HG03571 (cell line): ENCODE measurements at regions not wholly inside any gene's neighbourhood (a gene's known extent, or its start where the extent isn't known, plus 50 kb on each side); places are given as distances from the start of the nearest gene placed in this dataset.
"Not testable (repeated sequence)": the region's sequence is repeated elsewhere in the genome, so short reads cannot be mapped to it uniquely, and the experiment has no call there.

Source experiments
- ATAC-seq: cut with Tn5 transposase; IDR thresholded peaks from one replicate; pipeline ENCODE4 v1.9.1; 2021; ENCODE audit not compliant: unreplicated experiment

- ATAC-seq: not testable (repeated sequence)
These were observed 122.0 kb upstream of the ZCCHC13 start for GRCh38 chrX:74181976-74182375.

- ATAC-seq: no peak
These were observed 123.3 kb upstream of the ZCCHC13 start for GRCh38 chrX:74180716-74181115.

- no peak for ATAC-seq
These were observed 124.0 kb upstream of the ZCCHC13 start for GRCh38 chrX:74179990-74180389.

- no peak for ATAC-seq
These were observed 124.5 kb upstream of the ZCCHC13 start for GRCh38 chrX:74179499-74179898.

GRCh38 chrX:74179071-74179470 lies 124.9 kb upstream of the ZCCHC13 start:
- no peak for ATAC-seq

GRCh38 chrX:74178536-74178935 lies 125.4 kb upstream of the ZCCHC13 start:
- no peak for ATAC-seq

- ATAC-seq: no peak
These were observed 132.5 kb upstream of the ZCCHC13 start for GRCh38 chrX:74171465-74171864.

GRCh38 chrX:74162199-74162598 lies 141.8 kb upstream of the ZCCHC13 start:
- no peak for ATAC-seq

GRCh38 chrX:74160816-74161215 lies 143.2 kb upstream of the ZCCHC13 start:
- ATAC-seq: no peak

- no peak for ATAC-seq
These were observed 143.6 kb upstream of the ZCCHC13 start for GRCh38 chrX:74160358-74160757.

GRCh38 chrX:74147439-74147838 lies 156.5 kb upstream of the ZCCHC13 start:
- no peak for ATAC-seq

- ATAC-seq: no peak
These were observed 165.0 kb upstream of the ZCCHC13 start for GRCh38 chrX:74138943-74139342.

GRCh38 chrX:74133156-74133796 lies 170.7 kb upstream of the ZCCHC13 start:
- no peak for ATAC-seq

GRCh38 chrX:74132280-74132679 lies 171.7 kb upstream of the ZCCHC13 start:
- ATAC-seq: no peak

- no peak for ATAC-seq
These were observed 184.7 kb upstream of the ZCCHC13 start for GRCh38 chrX:74119016-74119910.

GRCh38 chrX:74117962-74118902 lies 185.7 kb upstream of the ZCCHC13 start:
- no peak for ATAC-seq

- no peak for ATAC-seq
These were observed 192.7 kb upstream of the ZCCHC13 start for GRCh38 chrX:74111245-74111644.

GRCh38 chrX:74107666-74108065 lies 196.3 kb upstream of the ZCCHC13 start:
- ATAC-seq: no peak

- no peak for ATAC-seq
These were observed 199.5 kb upstream of the ZCCHC13 start for GRCh38 chrX:74104356-74105015.

- ATAC-seq: not testable (repeated sequence)
These were observed 205.6 kb upstream of the ZCCHC13 start for GRCh38 chrX:74098407-74098806.

GRCh38 chrX:74090049-74090448 lies 213.9 kb upstream of the ZCCHC13 start:
- ATAC-seq: no peak
